HUES64 (cell line): ENCODE measurements at regions not wholly inside any gene's neighbourhood (a gene's known extent, or its start where the extent isn't known, plus 50 kb on each side); places are given as distances from the start of the nearest gene placed in this dataset.
"Not testable (repeated sequence)": the region's sequence is repeated elsewhere in the genome, so short reads cannot be mapped to it uniquely, and the experiment has no call there.

ENCODE experiments used
- H3K27ac ChIP-seq: 2 replicates; pipeline ENCODE4 v1.7.0; 2013; ENCODE audit warnings: low read depth, low read length, inconsistent platforms
- H3K27me3 ChIP-seq: 2 replicates; pipeline ENCODE4 v1.6.1; 2013; ENCODE audit warnings: mild to moderate bottlenecking, low read length; ENCODE audit not compliant: insufficient read depth
- H3K36me3 ChIP-seq: 2 replicates; pipeline ENCODE4 v1.6.1; 2013; ENCODE audit warnings: mild to moderate bottlenecking, low read length; ENCODE audit not compliant: insufficient read depth
- H3K4me1 ChIP-seq: 2 replicates; pipeline ENCODE4 v1.6.1; 2013; ENCODE audit warnings: mild to moderate bottlenecking, low read length, moderate library complexity; ENCODE audit not compliant: insufficient read depth
- H3K4me3 ChIP-seq: 2 replicates; pipeline ENCODE4 v1.5.1; 2013; ENCODE audit warnings: mild to moderate bottlenecking, low read length, moderate library complexity
- H3K9ac ChIP-seq: 2 replicates; pipeline ENCODE4 v1.6.1; 2013; ENCODE audit warnings: mild to moderate bottlenecking, low read depth, low read length
- H3K9me3 ChIP-seq: 2 replicates; pipeline ENCODE4 v1.6.1; 2013; ENCODE audit warnings: low read depth, low read length; ENCODE audit not compliant: insufficient read depth
- WGBS: fragments of 150-250, 120-280 bp; methylation state at CpG from one replicate; pipeline ENCODE4 v1.1.7; 2013; ENCODE audit warnings: missing lambda C conversion rate; 5-methylcytosine and 5-hydroxymethylcytosine counted together

GRCh38 chr3:88291486-88291885 is 141.7 kb downstream of the C3orf38 start:
- H3K36me3 ChIP-seq, result no peaks in the 10 kb centered on the region
- H3K9ac ChIP-seq, result no peak overlapping the region
- no peaks in the 10 kb centered on the region for H3K4me1 ChIP-seq
- H3K9me3 ChIP-seq, result no peaks in the 10 kb centered on the region
- H3K27ac ChIP-seq, result no peak overlapping the region
- no peaks in the 10 kb centered on the region for H3K27me3 ChIP-seq
- no peak overlapping the region for H3K4me3 ChIP-seq

GRCh38 chr3:88298189-88298588 is 148.4 kb downstream of the C3orf38 start:
- Histone ChIP-seq H3K9me3 (no peaks in the 10 kb centered on the region; the same call in 1 of the 2 replicates), H3K27me3 (no peaks in the 10 kb centered on the region), H3K9ac (no peak overlapping the region), H3K36me3 (no peaks in the 10 kb centered on the region), H3K4me3 (no peak overlapping the region), H3K27ac (no peak overlapping the region), H3K4me1 (no peaks in the 10 kb centered on the region)
- 97% methylated on average over 3 of the region's 3 CpGs for WGBS

GRCh38 chr3:88301273-88301995 is 151.7 kb downstream of the C3orf38 start:
- Histone ChIP-seq H3K36me3 (no peaks in the 10 kb centered on the region), H3K27me3 (no peaks in the 10 kb centered on the region), H3K9me3 (peaks cover 4% of the 10 kb centered on the region; the same call in 1 of the 2 replicates), H3K27ac (no peak overlapping the region), H3K9ac (no peak overlapping the region), H3K4me3 (no peak overlapping the region), H3K4me1 (peaks cover 2% of the 10 kb centered on the region)
- WGBS, result 94% methylated on average over 3 of the region's 3 CpGs

- H3K4me3 ChIP-seq, result no peak overlapping the region
- H3K9ac ChIP-seq, result no peak overlapping the region
- peaks cover 4% of the 10 kb centered on the region; the same call in 1 of the 2 replicates for H3K9me3 ChIP-seq
- no peak overlapping the region for H3K27ac ChIP-seq
- H3K27me3 ChIP-seq, result no peaks in the 10 kb centered on the region
- no peaks in the 10 kb centered on the region for H3K36me3 ChIP-seq
- peaks cover 8% of the 10 kb centered on the region for H3K4me1 ChIP-seq
These were observed 152.2 kb downstream of the C3orf38 start for GRCh38 chr3:88301996-88302393.

GRCh38 chr3:88303331-88303904 is 153.7 kb downstream of the C3orf38 start:
- not testable (repeated sequence) for H3K27ac ChIP-seq, H3K4me3 ChIP-seq, H3K9ac ChIP-seq, H3K36me3 ChIP-seq, H3K9me3 ChIP-seq, H3K27me3 ChIP-seq
- peaks cover 21% of the 10 kb centered on the region for H3K4me1 ChIP-seq
- 96% methylated on average over 30 of the region's 30 CpGs for WGBS

GRCh38 chr3:88307666-88308065 is 157.9 kb downstream of the C3orf38 start:
- Histone ChIP-seq H3K36me3 (no peaks in the 10 kb centered on the region), H3K4me1 (peaks cover 36% of the 10 kb centered on the region), H3K27me3 (no peaks in the 10 kb centered on the region), H3K9ac (no peak overlapping the region), H3K27ac (no peak overlapping the region; the same call in 1 of the 2 replicates), H3K4me3 (peak overlapping the region; percentile 3; the same call in 1 of the 2 replicates), H3K9me3 (0 out of 2 replicates have a peak, but pooled peaks cover 4% of the 10 kb centered on the region)
- 84% methylated on average over 12 of the region's 12 CpGs for WGBS

GRCh38 chr3:88311826-88312225 is 162.1 kb downstream of the C3orf38 start:
- Histone ChIP-seq H3K27me3 (no peaks in the 10 kb centered on the region), H3K9ac (no peak overlapping the region), H3K4me1 (peaks cover 37% of the 10 kb centered on the region), H3K4me3 (no peak overlapping the region), H3K36me3 (no peaks in the 10 kb centered on the region), H3K27ac (no peak overlapping the region), H3K9me3 (no peaks in the 10 kb centered on the region)
- WGBS, result 93% methylated on average over 2 of the region's 3 CpGs

GRCh38 chr3:88312256-88312655 is 162.5 kb downstream of the C3orf38 start:
- H3K4me1 ChIP-seq, result peaks cover 33% of the 10 kb centered on the region
- no peak overlapping the region for H3K4me3 ChIP-seq
- H3K9ac ChIP-seq, result no peak overlapping the region
- no peak overlapping the region for H3K27ac ChIP-seq
- no peaks in the 10 kb centered on the region for H3K9me3 ChIP-seq
- H3K27me3 ChIP-seq, result no peaks in the 10 kb centered on the region
- H3K36me3 ChIP-seq, result no peaks in the 10 kb centered on the region
- WGBS, result 100% methylated on average over 1 of the region's 2 CpGs

- Histone ChIP-seq H3K27ac (no peak overlapping the region), H3K36me3 (no peaks in the 10 kb centered on the region), H3K4me3 (no peak overlapping the region), H3K9me3 (no peaks in the 10 kb centered on the region), H3K4me1 (0 out of 2 replicates have a peak, but pooled peaks cover 8% of the 10 kb centered on the region), H3K27me3 (no peaks in the 10 kb centered on the region), H3K9ac (no peak overlapping the region)
- WGBS, result 94% methylated on average over 3 of the region's 3 CpGs
These were observed 168.3 kb downstream of the C3orf38 start for GRCh38 chr3:88318067-88318466.

- Histone ChIP-seq H3K9ac (no peak overlapping the region), H3K27ac (no peak overlapping the region), H3K9me3 (no peaks in the 10 kb centered on the region), H3K4me3 (no peak overlapping the region), H3K27me3 (no peaks in the 10 kb centered on the region), H3K36me3 (no peaks in the 10 kb centered on the region), H3K4me1 (no peaks in the 10 kb centered on the region)
- WGBS, result 89% methylated on average over 2 of the region's 3 CpGs
These were observed 171.7 kb downstream of the C3orf38 start for GRCh38 chr3:88321363-88322050.

GRCh38 chr3:88324788-88325187 is 175.0 kb downstream of the C3orf38 start:
- WGBS, result 90% methylated on average over 2 of the region's 2 CpGs
- no peaks in the 10 kb centered on the region for H3K9me3 ChIP-seq
- H3K4me1 ChIP-seq, result no peaks in the 10 kb centered on the region
- H3K9ac ChIP-seq, result no peak overlapping the region
- no peaks in the 10 kb centered on the region for H3K36me3 ChIP-seq
- H3K4me3 ChIP-seq, result no peak overlapping the region
- no peaks in the 10 kb centered on the region for H3K27me3 ChIP-seq
- no peak overlapping the region for H3K27ac ChIP-seq
